ENCODE measurements at regions not wholly inside any gene's neighbourhood (a gene's known extent, or its start where the extent isn't known, plus 50 kb on each side); places are given as distances from the start of the nearest gene placed in this dataset.

- Histone ChIP-seq H3K27me3 (ENCODE audit: control insufficient read depth, insufficient read depth, low read length) (no peaks in the 10 kb centered on the region), H3K4me3 (ENCODE audit: low read depth in 2 of 2, low read length in 2 of 2) (no peak overlapping the region), H3K36me3 (ENCODE audit: control insufficient read depth, insufficient read depth, low read length) (no peaks in the 10 kb centered on the region), H3K9me3 (ENCODE audit: control insufficient read depth, insufficient read depth, low read depth, low read length) (no peaks in the 10 kb centered on the region), H3K4me1 (ENCODE audit: control insufficient read depth, insufficient read depth, low read length) (no peaks in the 10 kb centered on the region), H3K27ac (ENCODE audit: low read length) (no peak overlapping the region)
- CTCF ChIA-PET, result no interaction called here
- DNase-seq (ENCODE audit: low read depth, low spot score) (no peak), ATAC-seq (no peak)
- POLR2A ChIA-PET, result no interaction called here
- in situ Hi-C loops (cut with HindIII; ENCODE audit: low pct_unique_long_range_greater_than_20kb, low sequenced_read_pairs), result no loop called here
- BruUV-seq (replicated peaks), result no TSS peak
- TF ChIP-seq REST (IDR thresholded peaks at IDR 0.05; ENCODE audit: insufficient read depth in 1 of 2, low read depth in 2 of 2, low read length in 1 of 2) (no peak), CTCF (IDR thresholded peaks at IDR 0.05) (no peak), POLR2AphosphoS5 (IDR thresholded peaks at IDR 0.05; ENCODE audit: low read depth, low read length) (no peak), SIN3A (IDR thresholded peaks at IDR 0.05; ENCODE audit: borderline replicate concordance, insufficient read depth, low read depth, low read length) (no peak), TCF7L2 (IDR thresholded peaks at IDR 0.05; ENCODE audit: low read depth, low read length) (no peak)
- intact Hi-C loops (cut with micrococcal nuclease; ENCODE audit: unreplicated experiment), result no loop called here
Observed at GRCh38 chr16:60302261-60302660, 1568.1 kb upstream of the GOT2 start.

- BruUV-seq (replicated peaks), result no TSS peak
- Histone ChIP-seq H3K27me3 (ENCODE audit: control insufficient read depth, insufficient read depth, low read length) (no peaks in the 10 kb centered on the region), H3K27ac (ENCODE audit: low read length) (no peak overlapping the region), H3K4me1 (ENCODE audit: control insufficient read depth, insufficient read depth, low read length) (no peaks in the 10 kb centered on the region), H3K36me3 (ENCODE audit: control insufficient read depth, insufficient read depth, low read length) (no peaks in the 10 kb centered on the region), H3K4me3 (ENCODE audit: low read depth in 2 of 2, low read length in 2 of 2) (no peak overlapping the region), H3K9me3 (ENCODE audit: control insufficient read depth, insufficient read depth, low read depth, low read length) (no peaks in the 10 kb centered on the region)
- CTCF ChIA-PET, result no interaction called here
- in situ Hi-C loops (cut with HindIII; ENCODE audit: low pct_unique_long_range_greater_than_20kb, low sequenced_read_pairs), result no loop called here
- TF ChIP-seq POLR2AphosphoS5 (IDR thresholded peaks at IDR 0.05; ENCODE audit: low read depth, low read length) (no peak), REST (IDR thresholded peaks at IDR 0.05; ENCODE audit: insufficient read depth in 1 of 2, low read depth in 2 of 2, low read length in 1 of 2) (no peak)
- no peak for DNase-seq (ENCODE audit: low read depth, low spot score)
- intact Hi-C loops (cut with micrococcal nuclease; ENCODE audit: unreplicated experiment), result no loop called here
- no peak for ATAC-seq
- POLR2A ChIA-PET, result no interaction called here
Observed at GRCh38 chr16:60299241-60299776, 1565.2 kb upstream of the GOT2 start.

Data from Panc1 (cell line).